ENCODE measurements at regions not wholly inside any gene's neighbourhood (a gene's known extent, or its start where the extent isn't known, plus 50 kb on each side); places are given as distances from the start of the nearest gene placed in this dataset.

DNA sequence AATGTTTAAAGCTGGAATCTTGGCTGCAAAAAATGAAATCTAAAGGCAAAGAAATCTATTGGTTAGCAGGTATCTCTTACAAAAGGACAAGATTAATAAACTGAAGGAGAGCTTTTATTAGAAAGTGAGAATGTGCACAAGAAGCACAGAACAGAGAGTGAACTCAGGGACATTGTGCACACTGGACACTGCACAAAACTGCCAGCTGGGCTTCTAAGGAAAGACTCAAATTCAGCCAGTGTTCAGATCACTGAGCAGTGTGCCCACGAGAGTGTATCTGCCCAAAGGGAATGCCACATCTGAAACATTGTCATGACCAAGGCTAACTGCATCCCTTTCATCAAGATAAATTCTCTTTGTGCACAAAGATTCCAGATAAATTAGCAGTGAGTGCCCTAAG lies 129.7 kb upstream of the KCNH7 start:
- Histone ChIP-seq H3K79me2 (ENCODE audit: low read length) (no peaks in the 10 kb centered on the region), H3F3A (ENCODE audit: low read length, unreplicated experiment) (no peaks in the 10 kb centered on the region), H3K4me1 (ENCODE audit: insufficient read depth, low read length) (no peaks in the 10 kb centered on the region), H2AFZ (ENCODE audit: low read length) (no peak overlapping the region), H4K20me1 (ENCODE audit: low read length) (no peaks in the 10 kb centered on the region), H3K9me3 (ENCODE audit: low read length) (no peaks in the 10 kb centered on the region), H3K36me3 (ENCODE audit: low read depth, low read length) (no peaks in the 10 kb centered on the region), H3K4me2 (ENCODE audit: low read length) (no peak overlapping the region), H3K9me2 (replicated peaks; ENCODE audit: low read length) (no peaks in the 10 kb centered on the region), H3K27ac (ENCODE audit: low read length) (no peak overlapping the region), H3K9ac (ENCODE audit: low read length) (no peak overlapping the region), H3K27me3 (ENCODE audit: low read length) (peaks cover 8% of the 10 kb centered on the region; the same call in 1 of the 2 replicates), H3K4me3 (ENCODE audit: low read length) (no peak overlapping the region)
- no peak for ATAC-seq
- CTCF ChIA-PET = no interaction called here
- intact Hi-C loops (cut with micrococcal nuclease) = no loop called here
- no TSS peak for BruUV-seq (replicated peaks)
- POLR2A ChIA-PET (ENCODE audit: unreplicated experiment) = no interaction called here
- DNase-seq = no peak
- TF ChIP-seq, protein P1, sequence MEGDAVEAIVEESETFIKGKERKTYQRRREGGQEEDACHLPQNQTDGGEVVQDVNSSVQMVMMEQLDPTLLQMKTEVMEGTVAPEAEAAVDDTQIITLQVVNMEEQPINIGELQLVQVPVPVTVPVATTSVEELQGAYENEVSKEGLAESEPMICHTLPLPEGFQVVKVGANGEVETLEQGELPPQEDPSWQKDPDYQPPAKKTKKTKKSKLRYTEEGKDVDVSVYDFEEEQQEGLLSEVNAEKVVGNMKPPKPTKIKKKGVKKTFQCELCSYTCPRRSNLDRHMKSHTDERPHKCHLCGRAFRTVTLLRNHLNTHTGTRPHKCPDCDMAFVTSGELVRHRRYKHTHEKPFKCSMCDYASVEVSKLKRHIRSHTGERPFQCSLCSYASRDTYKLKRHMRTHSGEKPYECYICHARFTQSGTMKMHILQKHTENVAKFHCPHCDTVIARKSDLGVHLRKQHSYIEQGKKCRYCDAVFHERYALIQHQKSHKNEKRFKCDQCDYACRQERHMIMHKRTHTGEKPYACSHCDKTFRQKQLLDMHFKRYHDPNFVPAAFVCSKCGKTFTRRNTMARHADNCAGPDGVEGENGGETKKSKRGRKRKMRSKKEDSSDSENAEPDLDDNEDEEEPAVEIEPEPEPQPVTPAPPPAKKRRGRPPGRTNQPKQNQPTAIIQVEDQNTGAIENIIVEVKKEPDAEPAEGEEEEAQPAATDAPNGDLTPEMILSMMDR (conservative IDR thresholded peaks at IDR 0.05; ENCODE audit: low read depth, low read length) = no peak
- TF ChIP-seq EZH2 (IDR thresholded peaks at IDR 0.05; ENCODE audit: low read length, unreplicated experiment) = no peak
- TF ChIP-seq EZH2phosphoT487 (IDR thresholded peaks at IDR 0.05; ENCODE audit: borderline replicate concordance, low read length) = no peak

GRCh38 chr2:162967811-162968210 lies 129.2 kb upstream of the KCNH7 start:
- H3K4me3 ChIP-seq (ENCODE audit: low read length) = no peak overlapping the region
- no peak for DNase-seq
- no peak for TF ChIP-seq EZH2 (IDR thresholded peaks at IDR 0.05; ENCODE audit: low read length, unreplicated experiment)
- TF ChIP-seq EZH2phosphoT487 (IDR thresholded peaks at IDR 0.05; ENCODE audit: borderline replicate concordance, low read length) = no peak
- TF ChIP-seq, protein P1 (conservative IDR thresholded peaks at IDR 0.05; ENCODE audit: low read depth, low read length) = no peak
- H3K79me2 ChIP-seq (ENCODE audit: low read length) = no peaks in the 10 kb centered on the region
- no peaks in the 10 kb centered on the region for H3K4me1 ChIP-seq (ENCODE audit: insufficient read depth, low read length)
- H3K9me2 ChIP-seq (replicated peaks; ENCODE audit: low read length) = no peaks in the 10 kb centered on the region
- POLR2A ChIA-PET (ENCODE audit: unreplicated experiment) = no interaction called here
- H3K4me2 ChIP-seq (ENCODE audit: low read length) = no peak overlapping the region
- no peak overlapping the region for H2AFZ ChIP-seq (ENCODE audit: low read length)
- BruUV-seq (replicated peaks) = no TSS peak
- H3K9me3 ChIP-seq (ENCODE audit: low read length) = no peaks in the 10 kb centered on the region
- peaks cover 12% of the 10 kb centered on the region; the same call in 1 of the 2 replicates for H3K27me3 ChIP-seq (ENCODE audit: low read length)
- no peak overlapping the region for H3K9ac ChIP-seq (ENCODE audit: low read length)
- no peak overlapping the region for H3K27ac ChIP-seq (ENCODE audit: low read length)
- H3K36me3 ChIP-seq (ENCODE audit: low read depth, low read length) = no peaks in the 10 kb centered on the region
- no peaks in the 10 kb centered on the region for H4K20me1 ChIP-seq (ENCODE audit: low read length)
- H3F3A ChIP-seq (ENCODE audit: low read length, unreplicated experiment) = no peaks in the 10 kb centered on the region
- CTCF ChIA-PET = no interaction called here
- ATAC-seq = no peak
- intact Hi-C loops (cut with micrococcal nuclease) = no loop called here

DNA sequence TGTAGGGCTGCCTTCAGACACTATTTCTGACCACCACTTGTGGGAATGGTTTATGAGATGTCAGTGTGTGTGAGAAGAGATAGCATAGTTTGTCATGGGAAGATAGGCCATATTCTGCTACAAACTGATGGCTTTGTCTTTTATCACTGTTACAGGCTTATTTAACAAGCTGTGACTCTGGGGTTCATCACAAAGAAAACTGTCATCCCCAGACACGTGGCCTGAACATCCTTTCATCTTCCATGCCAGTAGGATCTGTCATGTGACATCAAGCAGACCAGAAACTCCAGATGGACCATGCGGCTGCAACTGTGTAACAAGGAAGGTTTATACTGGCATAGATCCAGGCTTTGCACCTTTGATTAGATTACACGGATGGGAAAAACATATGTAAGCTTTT lies 128.6 kb upstream of the KCNH7 start:
- CTCF ChIA-PET = no interaction called here
- H3K9me2 ChIP-seq (replicated peaks; ENCODE audit: low read length) = no peaks in the 10 kb centered on the region
- H3K79me2 ChIP-seq (ENCODE audit: low read length) = no peaks in the 10 kb centered on the region
- DNase-seq = no peak
- no peaks in the 10 kb centered on the region for H3K36me3 ChIP-seq (ENCODE audit: low read depth, low read length)
- no peak overlapping the region for H2AFZ ChIP-seq (ENCODE audit: low read length)
- H3K4me3 ChIP-seq (ENCODE audit: low read length) = no peak overlapping the region
- intact Hi-C loops (cut with micrococcal nuclease) = no loop called here
- no peak overlapping the region for H3K4me2 ChIP-seq (ENCODE audit: low read length)
- ATAC-seq = no peak
- H3K9me3 ChIP-seq (ENCODE audit: low read length) = no peaks in the 10 kb centered on the region
- H3K27me3 ChIP-seq (ENCODE audit: low read length) = peaks cover 11% of the 10 kb centered on the region; the same call in 1 of the 2 replicates
- no peak overlapping the region for H3K9ac ChIP-seq (ENCODE audit: low read length)
- no peak overlapping the region for H3K27ac ChIP-seq (ENCODE audit: low read length)
- POLR2A ChIA-PET (ENCODE audit: unreplicated experiment) = no interaction called here
- BruUV-seq (replicated peaks) = no TSS peak
- TF ChIP-seq EZH2phosphoT487 (IDR thresholded peaks at IDR 0.05; ENCODE audit: borderline replicate concordance, low read length) = no peak
- TF ChIP-seq EZH2 (IDR thresholded peaks at IDR 0.05; ENCODE audit: low read length, unreplicated experiment) = no peak
- TF ChIP-seq, protein P1 (conservative IDR thresholded peaks at IDR 0.05; ENCODE audit: low read depth, low read length) = no peak
- H3K4me1 ChIP-seq (ENCODE audit: insufficient read depth, low read length) = no peaks in the 10 kb centered on the region
- no peaks in the 10 kb centered on the region for H3F3A ChIP-seq (ENCODE audit: low read length, unreplicated experiment)
- H4K20me1 ChIP-seq (ENCODE audit: low read length) = no peaks in the 10 kb centered on the region

All from PC-3 (cell line).